AG09319 (cell line): ENCODE measurements at regions not wholly inside any gene's neighbourhood (a gene's known extent, or its start where the extent isn't known, plus 50 kb on each side); places are given as distances from the start of the nearest gene placed in this dataset.

ENCODE experiments used
- DNase-seq: peaks from one replicate; pipeline ENCODE4 v3.0.0-alpha.2; 2010; ENCODE audit warnings: low read depth; ENCODE audit errors: extremely low read depth
- CTCF ChIP-seq: IDR thresholded peaks from 2 replicates; pipeline ENCODE4 v1.5.1; 2011; ENCODE audit warnings: low read depth, mild to moderate bottlenecking, inconsistent platforms, low read length, moderate library complexity

GRCh38 chr15:94804613-94805012 lies 573.3 kb downstream of the MCTP2 start:
- DNase-seq: no peak
- TF ChIP-seq CTCF: no peak

GRCh38 chr15:94815110-94815731 lies 583.9 kb downstream of the MCTP2 start:
- DNase-seq: no peak
- TF ChIP-seq CTCF: no peak

- TF ChIP-seq CTCF: no peak
- no peak for DNase-seq
These were observed 584.6 kb downstream of the MCTP2 start for GRCh38 chr15:94815914-94816313.

- DNase-seq: no peak
- no peak for TF ChIP-seq CTCF
These were observed 598.8 kb downstream of the MCTP2 start for GRCh38 chr15:94829887-94830884.

- no peak for DNase-seq
- TF ChIP-seq CTCF: no peak
These were observed 602.6 kb downstream of the MCTP2 start for GRCh38 chr15:94834000-94834399.

- DNase-seq: no peak
- TF ChIP-seq CTCF: no peak
These were observed 603.1 kb downstream of the MCTP2 start for GRCh38 chr15:94834494-94834893.

GRCh38 chr15:94838281-94838680 lies 606.9 kb downstream of the MCTP2 start:
- no peak for DNase-seq
- no peak for TF ChIP-seq CTCF
